ENCODE measurements at regions not wholly inside any gene's neighbourhood (a gene's known extent, or its start where the extent isn't known, plus 50 kb on each side); places are given as distances from the start of the nearest gene placed in this dataset.

GRCh38 chr5:176713409-176713808 is 66.1 kb downstream of the TSPAN17 start:
- Histone ChIP-seq H3K27me3 (ENCODE audit: control insufficient read depth, insufficient read depth, low read length) (peaks cover 6% of the 10 kb centered on the region), H3K9me3 (ENCODE audit: control insufficient read depth, insufficient read depth, low read depth, low read length) (no peaks in the 10 kb centered on the region), H3K4me1 (ENCODE audit: control insufficient read depth, insufficient read depth, low read length) (no peaks in the 10 kb centered on the region), H3K36me3 (ENCODE audit: control insufficient read depth, insufficient read depth, low read length) (no peaks in the 10 kb centered on the region), H3K27ac (ENCODE audit: low read length) (no peak overlapping the region), H3K4me3 (ENCODE audit: low read depth in 2 of 2, low read length in 2 of 2) (no peak overlapping the region)
- DNase-seq (ENCODE audit: low read depth, low spot score) (no peak), ATAC-seq (no peak)
- intact Hi-C loops (cut with micrococcal nuclease; ENCODE audit: unreplicated experiment), result no loop called here
- ChIA-PET CTCF (no interaction called here), POLR2A (no interaction called here)
- no peak for TF ChIP-seq REST (IDR thresholded peaks at IDR 0.05; ENCODE audit: insufficient read depth in 1 of 2, low read depth in 2 of 2, low read length in 1 of 2)
- no peak for TF ChIP-seq POLR2AphosphoS5 (IDR thresholded peaks at IDR 0.05; ENCODE audit: low read depth, low read length)
- no peak for TF ChIP-seq SIN3A (IDR thresholded peaks at IDR 0.05; ENCODE audit: borderline replicate concordance, insufficient read depth, low read depth, low read length)
- TF ChIP-seq CTCF (IDR thresholded peaks at IDR 0.05), result no peak
- no peak for TF ChIP-seq TCF7L2 (IDR thresholded peaks at IDR 0.05; ENCODE audit: low read depth, low read length)
- in situ Hi-C loops (cut with HindIII; ENCODE audit: low pct_unique_long_range_greater_than_20kb, low sequenced_read_pairs), result no loop called here
- BruUV-seq (replicated peaks), result no TSS peak

GRCh38 chr5:176714067-176714466 is 66.8 kb downstream of the TSPAN17 start:
- Histone ChIP-seq H3K4me1 (ENCODE audit: control insufficient read depth, insufficient read depth, low read length) (no peaks in the 10 kb centered on the region), H3K9me3 (ENCODE audit: control insufficient read depth, insufficient read depth, low read depth, low read length) (no peaks in the 10 kb centered on the region), H3K4me3 (ENCODE audit: low read depth in 2 of 2, low read length in 2 of 2) (no peak overlapping the region), H3K36me3 (ENCODE audit: control insufficient read depth, insufficient read depth, low read length) (no peaks in the 10 kb centered on the region), H3K27ac (ENCODE audit: low read length) (no peak overlapping the region), H3K27me3 (ENCODE audit: control insufficient read depth, insufficient read depth, low read length) (peaks cover 6% of the 10 kb centered on the region)
- no peak for ATAC-seq
- DNase-seq (ENCODE audit: low read depth, low spot score), result no peak
- in situ Hi-C loops (cut with HindIII; ENCODE audit: low pct_unique_long_range_greater_than_20kb, low sequenced_read_pairs) (no loop called here), intact Hi-C loops (cut with micrococcal nuclease; ENCODE audit: unreplicated experiment) (no loop called here)
- ChIA-PET CTCF (no interaction called here), POLR2A (no interaction called here)
- TF ChIP-seq CTCF (IDR thresholded peaks at IDR 0.05) (no peak), POLR2AphosphoS5 (IDR thresholded peaks at IDR 0.05; ENCODE audit: low read depth, low read length) (no peak), TCF7L2 (IDR thresholded peaks at IDR 0.05; ENCODE audit: low read depth, low read length) (no peak), SIN3A (IDR thresholded peaks at IDR 0.05; ENCODE audit: borderline replicate concordance, insufficient read depth, low read depth, low read length) (no peak)
- BruUV-seq (replicated peaks), result no TSS peak
